Kidney glomerular epithelial cell (primary cell): ENCODE measurements at regions not wholly inside any gene's neighbourhood (a gene's known extent, or its start where the extent isn't known, plus 50 kb on each side); places are given as distances from the start of the nearest gene placed in this dataset.
A peak's percentile ranks its signal among the peaks of the same experiment; 100 is the strongest.
"Not testable (repeated sequence)": the region's sequence is repeated elsewhere in the genome, so short reads cannot be mapped to it uniquely, and the experiment has no call there.

Experiments used
- DNase-seq: peaks from one replicate; lab custom pipeline; 2025; lab: John Stamatoyannopoulos, UW

GRCh38 chr2:21332993-21333625 lies 209.3 kb downstream of the TDRD15 start:
- no peak for DNase-seq

DNA sequence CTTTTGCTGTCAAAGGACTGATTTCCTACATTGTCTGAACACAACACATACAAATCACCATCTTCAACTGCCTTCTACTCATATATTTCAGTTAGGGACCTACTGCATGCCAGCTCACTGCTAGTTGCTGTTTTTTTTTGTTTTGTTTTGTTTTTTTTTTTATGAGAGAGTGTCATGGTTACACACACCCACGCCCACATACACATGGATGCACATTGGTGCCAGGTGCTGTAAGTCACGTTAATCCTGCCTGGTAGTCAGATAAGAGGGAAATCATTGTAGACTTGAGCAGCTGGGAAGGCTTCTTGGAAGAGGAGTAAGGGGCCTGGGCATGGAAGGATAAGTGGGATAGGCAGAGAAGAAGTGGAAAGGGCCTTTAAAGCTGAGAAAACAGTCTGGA lies 209.9 kb downstream of the TDRD15 start:
- peak; percentile 6 for DNase-seq

DNA sequence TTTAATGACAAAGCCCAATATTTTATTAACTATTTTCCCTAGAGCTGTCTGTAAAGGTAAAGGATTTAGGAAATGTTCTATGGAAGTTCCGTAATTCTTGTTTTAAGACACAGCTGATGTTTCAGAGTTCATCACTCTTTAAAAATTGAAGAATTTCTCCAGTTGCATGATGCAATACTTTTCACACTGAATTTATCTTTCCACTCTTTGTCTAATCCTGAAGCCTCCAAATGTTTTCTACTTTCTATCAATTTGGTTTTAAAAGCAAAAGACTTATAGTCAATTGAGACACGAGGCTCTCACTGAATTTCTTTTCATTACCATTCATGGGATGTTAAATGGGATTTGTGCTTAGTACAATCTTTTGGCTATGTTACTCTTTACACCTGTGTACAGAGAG lies 223.2 kb downstream of the TDRD15 start:
- no peak for DNase-seq

- no peak for DNase-seq
Observed at GRCh38 chr2:21353879-21354679, 230.3 kb downstream of the TDRD15 start.

- no peak for DNase-seq
Observed at GRCh38 chr2:21356086-21356856, 232.5 kb downstream of the TDRD15 start.

DNA sequence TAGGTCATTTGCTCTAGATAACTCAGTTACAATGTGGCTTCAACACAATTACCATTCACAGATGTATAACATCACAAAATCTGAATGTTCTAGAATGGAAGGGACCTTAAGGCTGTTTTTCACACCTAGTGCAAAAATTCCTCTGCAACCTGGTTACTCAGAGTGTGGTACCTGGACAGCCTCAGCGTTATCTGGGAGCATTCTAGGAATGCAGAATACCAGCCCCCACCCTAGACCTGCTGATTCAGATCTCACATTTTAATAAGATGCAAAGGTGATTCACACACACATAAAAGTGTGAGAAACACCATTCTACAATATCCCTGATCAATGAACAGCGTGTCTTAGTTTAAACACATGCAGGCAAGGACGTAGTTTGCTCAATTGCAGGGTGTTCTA lies 233.1 kb downstream of the TDRD15 start:
- DNase-seq = no peak

GRCh38 chr2:21358976-21359375 lies 235.2 kb downstream of the TDRD15 start:
- DNase-seq = no peak

DNA sequence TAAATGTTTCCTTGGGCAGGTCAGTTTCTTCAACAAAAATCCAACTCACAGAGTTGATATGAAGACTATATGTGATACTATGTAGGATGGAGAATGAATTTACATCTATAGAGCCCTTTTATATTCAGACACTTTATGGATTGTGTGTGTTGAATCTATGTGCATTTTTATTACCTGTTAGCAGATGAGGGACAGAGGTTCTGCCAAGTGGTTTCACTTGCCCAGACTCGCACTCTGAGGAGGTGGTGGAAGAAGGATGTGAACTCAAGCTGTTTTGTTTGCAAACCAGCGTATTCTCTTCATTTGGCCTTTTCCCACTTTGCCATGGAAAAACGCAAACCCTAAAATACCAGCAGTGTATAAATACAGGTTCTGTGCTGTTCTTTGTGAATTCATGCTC lies 237.6 kb downstream of the TDRD15 start:
- DNase-seq = no peak

DNA sequence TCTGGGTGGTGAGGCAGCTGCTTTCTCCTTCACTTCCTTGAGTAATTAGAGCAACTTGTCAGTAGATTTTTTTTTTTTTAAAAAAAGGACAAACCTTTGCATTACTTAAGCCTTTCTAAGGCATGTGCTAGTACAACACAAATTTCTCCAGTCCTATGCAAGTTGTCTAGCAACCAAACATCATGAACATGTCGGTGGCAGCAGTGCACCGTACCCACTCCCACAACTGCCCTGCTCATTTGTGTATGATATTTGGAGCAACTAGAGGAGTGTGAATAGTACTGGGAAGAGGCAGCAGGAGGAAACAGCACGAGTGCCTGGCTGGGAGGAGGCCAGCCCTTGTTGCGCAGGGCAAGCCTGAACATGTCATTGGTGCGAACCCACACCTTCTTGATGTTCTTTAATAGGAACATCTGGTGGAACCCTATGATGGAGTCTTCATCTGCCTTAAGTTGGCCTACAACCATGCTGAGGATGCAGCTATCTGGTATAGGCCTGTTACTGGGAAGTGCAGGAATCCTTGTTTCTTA lies 238.3 kb downstream of the TDRD15 start:
- no peak for DNase-seq

DNA sequence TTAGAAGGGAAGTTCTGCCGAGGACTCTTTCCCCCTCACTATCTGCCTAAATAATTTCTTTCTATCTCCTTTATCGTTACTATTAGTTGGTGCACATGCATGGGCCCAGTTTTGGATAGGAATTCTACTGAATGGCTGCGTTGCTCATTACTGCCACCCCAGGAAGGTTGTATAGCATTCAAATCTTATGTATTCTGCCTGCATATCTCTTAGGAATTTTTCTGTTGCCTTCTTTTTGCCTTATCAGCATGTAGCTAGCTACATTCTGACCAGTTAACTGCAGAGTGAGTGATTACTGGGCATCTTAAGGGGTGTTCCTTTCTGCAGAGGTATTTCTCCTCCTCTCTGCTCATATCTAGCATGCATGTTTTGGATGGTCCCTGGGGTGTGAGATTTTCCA lies 239.6 kb downstream of the TDRD15 start:
- DNase-seq = no peak

- DNase-seq = peak; percentile 7
Observed at GRCh38 chr2:21367421-21367820, 243.7 kb downstream of the TDRD15 start.

DNA sequence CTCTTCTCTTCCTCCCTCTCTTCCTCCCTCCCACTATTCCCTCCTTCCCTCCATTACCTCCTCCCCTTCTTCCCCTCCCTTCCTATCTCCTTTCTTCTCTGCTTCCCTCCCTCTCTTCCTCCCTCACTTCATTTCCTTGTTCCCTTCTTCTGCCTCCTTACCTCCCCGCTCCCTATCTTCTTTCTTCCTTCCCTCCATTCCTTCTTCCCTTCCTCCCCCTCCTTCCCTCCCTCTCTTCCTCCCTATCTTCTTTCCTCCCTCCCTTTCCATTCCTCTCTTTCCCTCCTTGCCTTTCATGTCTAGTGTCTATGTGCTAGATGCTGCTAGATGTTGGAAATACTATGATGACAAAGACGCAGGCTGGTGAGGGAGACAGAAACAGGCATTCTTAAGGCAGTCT lies 246.0 kb downstream of the TDRD15 start:
- no peak for DNase-seq

- DNase-seq = no peak
Observed at GRCh38 chr2:21371499-21372003, 247.8 kb downstream of the TDRD15 start.

DNA sequence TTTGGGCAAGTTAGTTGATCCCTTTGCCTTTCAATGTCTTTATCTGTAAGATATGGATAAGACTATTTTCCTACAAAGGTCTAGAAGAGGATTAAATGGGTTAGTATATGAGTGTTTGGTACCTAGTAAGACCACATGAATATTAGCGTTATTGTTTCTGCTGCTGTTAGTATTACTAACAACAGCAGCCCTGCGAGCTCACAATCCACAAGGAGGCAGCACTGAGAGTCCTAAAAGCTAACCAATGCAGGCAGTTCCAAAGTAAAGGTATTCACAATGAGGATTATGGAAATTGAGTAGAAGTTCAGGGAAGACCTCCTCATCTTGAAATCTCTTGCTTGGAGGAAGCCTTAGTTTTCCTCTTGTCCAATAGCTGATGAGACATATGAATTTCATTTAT lies 248.9 kb downstream of the TDRD15 start:
- DNase-seq = no peak

DNA sequence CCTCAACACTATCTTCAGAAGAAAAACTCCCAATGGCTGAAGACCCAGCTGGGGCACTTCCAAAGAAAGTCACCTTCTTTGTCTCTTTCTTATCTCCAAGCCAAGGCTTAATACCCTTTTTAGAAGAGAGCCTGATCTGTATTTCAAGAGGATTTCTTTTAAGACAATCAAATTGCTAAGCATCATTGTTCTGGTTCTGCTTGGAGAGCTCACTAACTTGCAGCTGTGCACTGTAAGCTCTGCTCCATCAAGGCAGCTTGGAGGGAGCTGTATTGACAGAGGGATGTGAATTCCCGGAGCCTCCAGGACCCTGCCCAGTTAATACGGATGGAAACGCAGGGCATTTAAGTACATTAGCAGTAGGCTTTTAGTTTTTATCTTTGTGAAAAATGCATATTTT lies 253.1 kb downstream of the TDRD15 start:
- DNase-seq = no peak

DNA sequence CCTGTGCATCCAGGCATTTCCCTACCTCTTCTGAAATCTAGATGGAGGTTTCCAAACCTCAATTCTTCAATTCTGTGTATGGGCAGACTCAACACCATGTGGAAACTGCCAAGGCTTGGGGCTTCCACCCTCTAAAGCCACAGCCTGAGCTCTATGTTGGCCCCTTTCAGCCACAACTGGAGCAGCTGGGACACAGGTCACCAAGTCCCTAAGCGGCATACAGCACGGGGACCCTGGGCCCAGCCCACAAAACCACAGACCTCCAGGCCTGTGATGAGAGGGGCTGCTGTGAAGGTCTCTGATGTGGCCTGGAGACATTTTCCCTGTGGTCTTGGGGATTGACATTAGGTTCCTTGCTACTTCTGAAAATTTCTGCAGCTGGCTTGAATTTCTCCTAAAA lies 255.4 kb downstream of the TDRD15 start:
- no peak for DNase-seq

GRCh38 chr2:21379668-21380067 lies 255.9 kb downstream of the TDRD15 start:
- DNase-seq = not testable (repeated sequence)

- DNase-seq = no peak
Observed at GRCh38 chr2:21381421-21381820, 257.7 kb downstream of the TDRD15 start.

DNA sequence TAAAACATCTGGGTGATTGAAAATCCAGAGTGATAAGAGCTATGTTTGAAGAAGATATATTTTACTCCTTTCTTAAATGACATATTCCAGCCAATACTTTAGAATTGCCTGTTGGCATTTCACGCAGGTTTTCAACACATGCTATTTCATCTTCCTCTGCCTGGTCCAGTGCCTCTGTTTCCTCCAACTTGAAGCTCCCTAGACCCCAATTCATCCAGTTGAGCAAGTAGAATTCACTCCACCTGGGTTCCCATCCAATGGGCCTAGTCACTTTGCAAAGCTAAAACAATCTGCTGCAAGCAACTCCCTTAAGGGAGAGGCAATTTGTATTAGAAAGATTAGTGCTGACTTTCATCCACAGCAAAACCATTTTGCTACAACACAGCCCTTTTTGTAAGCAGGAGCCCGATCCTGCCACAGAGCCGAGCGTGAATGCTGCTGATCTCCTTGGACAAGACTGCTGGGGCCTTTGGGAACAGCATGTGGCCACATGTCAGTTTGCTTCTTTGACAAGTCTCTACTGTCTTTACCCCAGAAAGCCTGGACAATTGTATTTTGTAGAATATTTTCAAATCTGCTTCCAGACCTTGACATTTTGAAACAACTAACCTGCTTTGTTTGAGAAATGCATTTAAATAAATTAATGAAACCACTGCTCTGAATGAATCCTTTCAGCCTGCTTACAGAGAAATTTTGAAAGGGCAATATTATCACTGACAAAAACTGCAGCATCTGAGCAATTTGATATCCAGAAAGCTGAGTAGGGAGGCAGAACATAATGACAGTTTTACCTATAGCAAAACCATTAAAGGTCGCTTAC lies 259.1 kb downstream of the TDRD15 start:
- DNase-seq = no peak

DNA sequence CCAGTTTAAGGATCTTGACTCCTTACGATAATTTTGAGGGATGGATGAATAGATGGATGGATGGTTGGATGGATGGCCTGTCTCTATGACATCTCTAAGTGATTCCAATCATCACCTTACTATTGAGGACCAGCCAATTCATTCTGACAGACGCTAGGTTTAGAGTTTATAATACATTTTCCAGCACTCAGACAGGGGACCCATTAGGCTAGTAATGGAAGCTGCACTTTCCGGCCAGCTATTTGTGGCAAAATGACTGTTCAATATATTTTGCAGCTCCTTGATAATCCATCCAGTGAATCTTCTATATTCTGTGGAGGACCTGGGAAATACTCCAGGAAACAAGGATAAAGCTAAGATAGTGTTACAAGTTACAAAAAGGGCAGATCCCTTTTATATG lies 262.9 kb downstream of the TDRD15 start:
- no peak for DNase-seq

DNA sequence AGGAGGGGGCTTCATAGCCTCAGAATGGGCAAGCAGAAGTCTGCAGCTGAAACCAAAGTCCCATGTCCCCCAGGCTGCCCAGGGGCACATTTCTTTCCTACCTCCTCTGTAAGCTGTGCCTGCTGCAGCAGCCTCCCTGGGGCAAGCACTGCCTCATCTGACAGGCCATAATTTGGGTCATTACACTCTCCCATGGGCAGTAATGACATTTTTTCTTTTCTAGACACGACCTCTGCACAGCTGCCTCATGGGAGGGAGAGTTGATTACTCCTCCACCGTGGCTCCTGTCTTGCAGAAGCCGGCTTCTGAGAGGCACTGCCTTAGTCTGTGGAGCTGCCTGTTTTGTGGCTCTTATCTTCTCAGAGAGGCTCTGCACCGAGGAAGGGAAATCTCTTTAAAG lies 268.9 kb downstream of the TDRD15 start:
- DNase-seq = no peak

DNA sequence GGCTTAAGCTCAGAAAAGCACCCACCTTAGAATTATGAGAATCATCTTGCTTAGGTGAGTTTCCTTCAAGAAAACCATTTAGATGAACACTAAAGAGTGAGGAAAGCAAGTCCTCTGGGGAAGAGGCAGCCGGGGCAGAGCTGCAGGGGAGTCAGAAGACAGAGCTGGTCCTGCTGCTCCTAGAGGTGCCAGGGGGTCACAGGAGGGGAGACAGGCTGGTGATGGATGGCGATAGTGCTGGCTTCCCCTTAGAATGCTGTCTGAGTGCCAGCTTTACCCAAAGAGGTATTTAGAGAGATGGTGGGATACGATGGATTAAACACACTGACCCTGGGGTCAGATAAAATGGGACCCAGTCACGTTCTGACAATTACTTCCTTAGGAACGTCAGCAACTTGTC lies 269.4 kb downstream of the TDRD15 start:
- no peak for DNase-seq
